ENCODE measurements at regions not wholly inside any gene's neighbourhood (a gene's known extent, or its start where the extent isn't known, plus 50 kb on each side); places are given as distances from the start of the nearest gene placed in this dataset.

GRCh38 chr2:144679942-144680341 is 160.0 kb upstream of the ZEB2 start:
- H3K27ac Mint-ChIP-seq: no peak overlapping the region
- no peaks in the 10 kb centered on the region for H3K27me3 ChIP-seq (ENCODE audit: insufficient read depth, low read length)
- no peak overlapping the region for H4K5ac ChIP-seq (ENCODE audit: insufficient read length, low read depth, low read length)
- no peaks in the 10 kb centered on the region for H3K9me3 ChIP-seq (ENCODE audit: control insufficient read depth, low read depth, low read length)
- no peak overlapping the region for H3K18ac ChIP-seq (ENCODE audit: insufficient read length, low read depth, low read length)
- peaks cover 9 to 10% of the 10 kb centered on the region in 2 experiments for H3K4me1 Mint-ChIP-seq
- no peak overlapping the region for H3K14ac ChIP-seq (ENCODE audit: insufficient read depth, low read length)
- H2AK5ac ChIP-seq (ENCODE audit: insufficient read length, low read length): no peak overlapping the region
- no peaks in the 10 kb centered on the region for H3K23me2 ChIP-seq (ENCODE audit: insufficient read length, low read depth, low read length, poor library complexity, severe bottlenecking)
- no peaks in the 10 kb centered on the region for H3K79me1 ChIP-seq (ENCODE audit: insufficient read depth, low read depth, low read length, poor library complexity, severe bottlenecking)
- no peak for DNase-seq
- H3K79me2 ChIP-seq (ENCODE audit: insufficient read depth, low read length): no peaks in the 10 kb centered on the region
- H3K4me1 ChIP-seq (ENCODE audit: insufficient read depth, low read length): no peaks in the 10 kb centered on the region
- H2BK15ac ChIP-seq (ENCODE audit: low read depth, low read length): no peak overlapping the region
- no peak overlapping the region for H3K9ac ChIP-seq (ENCODE audit: extremely low read depth, insufficient read length, low read length)
- H2BK120ac ChIP-seq (ENCODE audit: low read depth, low read length, poor library complexity, severe bottlenecking): no peak overlapping the region
- no peak overlapping the region for H3K4ac ChIP-seq (ENCODE audit: low read depth, low read length)
- no peaks in the 10 kb centered on the region for H4K20me1 ChIP-seq (ENCODE audit: control insufficient read depth, insufficient read depth, insufficient read length)
- no peak overlapping the region for H2BK12ac ChIP-seq (ENCODE audit: insufficient read length, low read depth, low read length)
- no peak overlapping the region for H4K91ac ChIP-seq (ENCODE audit: insufficient read length, low read depth, low read length)
- H2BK20ac ChIP-seq (ENCODE audit: low read depth, low read length, poor library complexity, severe bottlenecking): no peak overlapping the region
- H3K23ac ChIP-seq (ENCODE audit: insufficient read length, low read depth, low read length): no peak overlapping the region
- no peaks in the 10 kb centered on the region for H3K27me3 Mint-ChIP-seq (ENCODE audit: low read depth)
- TF ChIP-seq CTCF (conservative IDR thresholded peaks at IDR 0.05): no peak
- no peak overlapping the region for H3K4me3 Mint-ChIP-seq
- no CpG with 5 or more reads among the region's 5 CpGs for WGBS (ENCODE audit: extremely low coverage, insufficient read length, low lambda C conversion rate)
- no peaks in the 10 kb centered on the region for H3K9me3 Mint-ChIP-seq
- H3K27ac ChIP-seq (ENCODE audit: insufficient read length, low read depth, low read length): no peak overlapping the region
- H2AFZ ChIP-seq (ENCODE audit: low read length): no peak overlapping the region
- no peaks in the 10 kb centered on the region for H3K36me3 Mint-ChIP-seq (ENCODE audit: insufficient read depth in 1 of 3, low read depth in 3 of 3)
- no peak overlapping the region for H2BK5ac ChIP-seq (ENCODE audit: insufficient read length, low read length)
- no peak overlapping the region for H3T11ph ChIP-seq (ENCODE audit: low read length)
- no peak overlapping the region for H3K56ac ChIP-seq (ENCODE audit: insufficient read length, low read depth, low read length)
- no peak overlapping the region for H3K4me2 ChIP-seq (ENCODE audit: insufficient read depth, insufficient read length, low read length)
- H4K8ac ChIP-seq (replicated peaks; ENCODE audit: insufficient read length, low read depth, low read length): no peak overlapping the region
